Astrocyte (in vitro differentiated cells and primary cell): ENCODE measurements at regions not wholly inside any gene's neighbourhood (a gene's known extent, or its start where the extent isn't known, plus 50 kb on each side); places are given as distances from the start of the nearest gene placed in this dataset.

Experiments used
- DNase-seq: peaks from one replicate; pipeline ENCODE4 v3.0.0-alpha.2; 2010; ENCODE audit warnings: low read depth
- FAIRE-seq: peaks from 2 replicates; lab custom pipeline; 2011; peaks lifted over from hg19 to GRCh38; lab: Jason Lieb, UNC
- H2AFZ ChIP-seq: 2 replicates; pipeline ENCODE4 v1.6.0; 2012; ENCODE audit warnings: low read depth, low read length, inconsistent platforms
- H3K27ac ChIP-seq: 2 replicates; pipeline ENCODE4 v1.5.1; 2011; ENCODE audit warnings: low read depth, low read length, inconsistent platforms
- H3K27me3 ChIP-seq: 2 replicates; pipeline ENCODE4 v1.6.0; 2011; ENCODE audit warnings: low read length, inconsistent platforms; ENCODE audit not compliant: insufficient read depth
- H3K36me3 ChIP-seq: 2 replicates; pipeline ENCODE4 v1.5.1; 2011; ENCODE audit warnings: low read length, inconsistent platforms; ENCODE audit not compliant: insufficient read depth
- H3K4me1 ChIP-seq: 2 replicates; pipeline ENCODE4 v1.5.1; 2011; ENCODE audit warnings: low read length, inconsistent platforms; ENCODE audit not compliant: insufficient read depth
- H3K4me2 ChIP-seq: 2 replicates; pipeline ENCODE4 v1.6.0; 2012; ENCODE audit warnings: low read length, inconsistent platforms
- H3K4me3 ChIP-seq: 2 replicates; pipeline ENCODE4 v1.5.1; 2011; ENCODE audit warnings: low read depth, mild to moderate bottlenecking, low read length, inconsistent platforms; ENCODE audit not compliant: insufficient read depth
- H3K79me2 ChIP-seq: 2 replicates; pipeline ENCODE4 v1.6.0; 2012; ENCODE audit warnings: mild to moderate bottlenecking, low read length, inconsistent platforms; ENCODE audit not compliant: insufficient read depth
- H3K9ac ChIP-seq: 2 replicates; pipeline ENCODE4 v1.6.0; 2012; ENCODE audit warnings: mild to moderate bottlenecking, low read length, inconsistent platforms
- H3K9me3 ChIP-seq: 2 replicates; pipeline ENCODE4 v1.5.1; 2012; ENCODE audit warnings: low read depth, mild to moderate bottlenecking, low read length, inconsistent platforms; ENCODE audit not compliant: insufficient read depth
- H4K20me1 ChIP-seq: 2 replicates; pipeline ENCODE4 v1.6.0; 2012; ENCODE audit warnings: low read length, inconsistent platforms; ENCODE audit not compliant: insufficient read depth
- H3K27ac Mint-ChIP-seq: one replicate; pipeline ENCODE4 v1.8.0; 2021; ENCODE audit warnings: mild to moderate bottlenecking, mixed read lengths; ENCODE audit not compliant: unreplicated experiment
- H3K27me3 Mint-ChIP-seq: one replicate; pipeline ENCODE4 v1.8.0; 2021; ENCODE audit warnings: low read depth, mixed read lengths; ENCODE audit not compliant: unreplicated experiment
- H3K36me3 Mint-ChIP-seq: one replicate; pipeline ENCODE4 v1.8.0; 2021; ENCODE audit warnings: low read depth, mixed read lengths; ENCODE audit not compliant: unreplicated experiment
- H3K4me1 Mint-ChIP-seq: one replicate; pipeline ENCODE4 v1.8.0; 2021; ENCODE audit warnings: low read depth, mixed read lengths; ENCODE audit not compliant: unreplicated experiment
- H3K4me3 Mint-ChIP-seq: one replicate; pipeline ENCODE4 v1.8.0; 2021; ENCODE audit warnings: mild to moderate bottlenecking, moderate library complexity, mixed read lengths; ENCODE audit not compliant: unreplicated experiment
- H3K9me3 Mint-ChIP-seq: one replicate; pipeline ENCODE4 v1.8.0; 2021; ENCODE audit warnings: mild to moderate bottlenecking, mixed read lengths; ENCODE audit not compliant: unreplicated experiment
- CTCF ChIP-seq: IDR thresholded peaks from 2 replicates; pipeline ENCODE4 v1.5.1; 2011; ENCODE audit warnings: low read depth, mild to moderate bottlenecking, inconsistent platforms, low read length, moderate library complexity; ENCODE audit not compliant: insufficient read depth
- EZH2 ChIP-seq: IDR thresholded peaks from 2 replicates; pipeline ENCODE4 v1.6.1; 2012; ENCODE audit warnings: mild to moderate bottlenecking, low read length, inconsistent platforms; ENCODE audit not compliant: insufficient read depth

- Histone ChIP-seq H3K4me3 (no peak overlapping the region), H3K79me2 (no peaks in the 10 kb centered on the region), H3K4me2 (no peak overlapping the region), H3K27me3 (no peaks in the 10 kb centered on the region), H2AFZ (no peak overlapping the region), H3K9ac (no peak overlapping the region), H3K4me1 (no peaks in the 10 kb centered on the region), H4K20me1 (no peaks in the 10 kb centered on the region), H3K27ac (no peak overlapping the region), H3K36me3 (no peaks in the 10 kb centered on the region), H3K9me3 (no peaks in the 10 kb centered on the region)
- FAIRE-seq (no peak), DNase-seq (no peak)
- H3K36me3 Mint-ChIP-seq, result no peaks in the 10 kb centered on the region
- no peaks in the 10 kb centered on the region for H3K9me3 Mint-ChIP-seq
- H3K27ac Mint-ChIP-seq, result no peak overlapping the region
- TF ChIP-seq CTCF, result no peak
- TF ChIP-seq EZH2, result no peak
- no peaks in the 10 kb centered on the region for H3K27me3 Mint-ChIP-seq
- no peak overlapping the region for H3K4me3 Mint-ChIP-seq
- peaks cover 2% of the 10 kb centered on the region for H3K4me1 Mint-ChIP-seq
These were observed 152.9 kb upstream of the SPEF2 start for GRCh38 chr5:35464757-35465156.

- Histone ChIP-seq H3K4me3 (no peak overlapping the region), H3K27ac (no peak overlapping the region), H3K9me3 (no peaks in the 10 kb centered on the region), H3K9ac (no peak overlapping the region), H3K4me2 (no peak overlapping the region), H3K36me3 (no peaks in the 10 kb centered on the region), H3K4me1 (no peaks in the 10 kb centered on the region), H4K20me1 (no peaks in the 10 kb centered on the region), H3K79me2 (no peaks in the 10 kb centered on the region), H3K27me3 (no peaks in the 10 kb centered on the region), H2AFZ (no peak overlapping the region)
- peaks cover 7% of the 10 kb centered on the region for H3K9me3 Mint-ChIP-seq
- H3K27ac Mint-ChIP-seq, result peak overlapping the region; percentile 59
- no peaks in the 10 kb centered on the region for H3K27me3 Mint-ChIP-seq
- DNase-seq (no peak), FAIRE-seq (no peak)
- TF ChIP-seq CTCF (no peak), EZH2 (no peak)
- H3K4me3 Mint-ChIP-seq, result no peak overlapping the region
- H3K36me3 Mint-ChIP-seq, result peaks cover 2% of the 10 kb centered on the region
- peaks cover 2% of the 10 kb centered on the region for H3K4me1 Mint-ChIP-seq
These were observed 156.1 kb upstream of the SPEF2 start for GRCh38 chr5:35461530-35461929.

- H3K4me1 Mint-ChIP-seq, result peaks cover 2% of the 10 kb centered on the region
- no peaks in the 10 kb centered on the region for H4K20me1 ChIP-seq
- H2AFZ ChIP-seq, result no peak overlapping the region
- no peaks in the 10 kb centered on the region for H3K9me3 ChIP-seq
- no peak for DNase-seq
- H3K79me2 ChIP-seq, result no peaks in the 10 kb centered on the region
- H3K4me3 Mint-ChIP-seq, result no peak overlapping the region
- H3K27ac ChIP-seq, result no peak overlapping the region
- H3K27me3 Mint-ChIP-seq, result no peaks in the 10 kb centered on the region
- H3K27me3 ChIP-seq, result no peaks in the 10 kb centered on the region
- FAIRE-seq, result no peak
- H3K9me3 Mint-ChIP-seq, result peaks cover 9% of the 10 kb centered on the region
- no peak overlapping the region for H3K27ac Mint-ChIP-seq
- H3K36me3 Mint-ChIP-seq, result peaks cover 2% of the 10 kb centered on the region
- H3K4me3 ChIP-seq, result no peak overlapping the region
- no peaks in the 10 kb centered on the region for H3K4me1 ChIP-seq
- H3K36me3 ChIP-seq, result no peaks in the 10 kb centered on the region
- TF ChIP-seq EZH2 (no peak), CTCF (no peak)
- no peak overlapping the region for H3K9ac ChIP-seq
- H3K4me2 ChIP-seq, result no peak overlapping the region
These were observed 158.8 kb upstream of the SPEF2 start for GRCh38 chr5:35458824-35459207.
